Suprapubic skin (tissue), 4 donors: ENCODE measurements at regions not wholly inside any gene's neighbourhood (a gene's known extent, or its start where the extent isn't known, plus 50 kb on each side); places are given as distances from the start of the nearest gene placed in this dataset.
A peak's percentile ranks its signal among the peaks of the same experiment; 100 is the strongest.

Experiments used
- DNase-seq, 2 donors: peaks; one replicate each; pipeline ENCODE4 v3.0.0-alpha.2; 2019; ENCODE audit warnings: low spot score in 2 of 2
- H3K27ac ChIP-seq: fragments of 200-600 bp; sonication (generic); one replicate; pipeline ENCODE4 v1.5.1; 2019
- H3K27me3 ChIP-seq: fragments of 200-600 bp; sonication (generic); one replicate; pipeline ENCODE4 v1.5.1; 2019
- H3K36me3 ChIP-seq: fragments of 200-600 bp; sonication (generic); one replicate; pipeline ENCODE4 v1.5.1; 2019
- H3K4me1 ChIP-seq: fragments of 200-600 bp; sonication (generic); one replicate; pipeline ENCODE4 v1.5.1; 2019
- H3K4me3 ChIP-seq: fragments of 200-600 bp; sonication (generic); one replicate; pipeline ENCODE4 v1.5.1; 2019; ENCODE audit warnings: mild to moderate bottlenecking
- H3K9me3 ChIP-seq: fragments of 200-600 bp; sonication (generic); one replicate; pipeline ENCODE4 v1.5.1; 2019
- EP300 ChIP-seq: sonication (generic); formaldehyde crosslinking; IDR thresholded peaks from one replicate; pipeline ENCODE4 v1.6.1; 2017; ENCODE audit warnings: antibody characterized with exemption
- POLR2A ChIP-seq, 2 donors: fragments of 450-650 bp; IDR thresholded peaks; one replicate each; pipeline ENCODE4 v1.6.1; 2017; ENCODE audit warnings: antibody characterized with exemption in 2 of 2, mild to moderate bottlenecking in 2 of 2, moderate library complexity in 2 of 2
- POLR2AphosphoS5 ChIP-seq, 3 donors: sonication (generic); formaldehyde crosslinking; IDR thresholded peaks; one replicate each; pipeline ENCODE4 v1.6.1; 2017; ENCODE audit warnings: antibody characterized with exemption in 3 of 3
- WGBS: methylation state at CpG from one replicate; pipeline ENCODE4 v1.1.5; 2018; 5-methylcytosine and 5-hydroxymethylcytosine counted together
- TF ChIP-seq, protein P1 (sequence below), 2 donors: fragments of 200-600 bp in 1 of 2; fragments of 450-650 bp in 1 of 2; sonication (generic) in 1 of 2; IDR thresholded peaks; one replicate each; pipeline ENCODE4 v1.5.1; 2016 to 2019; ENCODE audit warnings: antibody characterized with exemption in 2 of 2, mild to moderate bottlenecking in 1 of 2, moderate library complexity in 1 of 2

DNA sequence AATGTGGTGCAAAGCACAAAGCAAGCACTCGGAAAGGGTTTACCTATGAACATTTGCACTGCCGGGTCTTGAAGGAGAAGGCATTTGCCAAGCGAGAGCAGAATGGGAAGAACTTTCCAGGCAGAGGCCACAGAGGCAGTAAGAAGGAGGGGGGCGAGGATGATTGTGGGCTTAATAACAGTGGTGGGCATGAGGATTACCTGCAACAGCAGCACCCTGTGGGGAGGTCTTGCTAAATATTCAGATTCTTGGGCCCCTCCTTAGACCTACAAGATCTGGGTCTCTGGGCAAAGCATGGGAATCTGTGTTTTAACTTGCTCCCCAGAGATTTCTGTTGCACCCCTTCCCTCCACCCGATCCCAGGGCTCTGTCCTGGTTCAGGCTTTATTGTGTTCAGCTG, 75.1 kb upstream of the ZBED5 start:
- no peak overlapping the region for H3K4me3 ChIP-seq
- peaks cover 31% of the 10 kb centered on the region for H3K4me1 ChIP-seq
- H3K27ac ChIP-seq, result no peak overlapping the region
- 89% methylated on average over 5 of the region's 5 CpGs for WGBS
- no peaks in the 10 kb centered on the region for H3K9me3 ChIP-seq
- no peaks in the 10 kb centered on the region for H3K27me3 ChIP-seq
- no peaks in the 10 kb centered on the region for H3K36me3 ChIP-seq
- DNase-seq, result no peak
- TF ChIP-seq EP300, result no peak

DNA sequence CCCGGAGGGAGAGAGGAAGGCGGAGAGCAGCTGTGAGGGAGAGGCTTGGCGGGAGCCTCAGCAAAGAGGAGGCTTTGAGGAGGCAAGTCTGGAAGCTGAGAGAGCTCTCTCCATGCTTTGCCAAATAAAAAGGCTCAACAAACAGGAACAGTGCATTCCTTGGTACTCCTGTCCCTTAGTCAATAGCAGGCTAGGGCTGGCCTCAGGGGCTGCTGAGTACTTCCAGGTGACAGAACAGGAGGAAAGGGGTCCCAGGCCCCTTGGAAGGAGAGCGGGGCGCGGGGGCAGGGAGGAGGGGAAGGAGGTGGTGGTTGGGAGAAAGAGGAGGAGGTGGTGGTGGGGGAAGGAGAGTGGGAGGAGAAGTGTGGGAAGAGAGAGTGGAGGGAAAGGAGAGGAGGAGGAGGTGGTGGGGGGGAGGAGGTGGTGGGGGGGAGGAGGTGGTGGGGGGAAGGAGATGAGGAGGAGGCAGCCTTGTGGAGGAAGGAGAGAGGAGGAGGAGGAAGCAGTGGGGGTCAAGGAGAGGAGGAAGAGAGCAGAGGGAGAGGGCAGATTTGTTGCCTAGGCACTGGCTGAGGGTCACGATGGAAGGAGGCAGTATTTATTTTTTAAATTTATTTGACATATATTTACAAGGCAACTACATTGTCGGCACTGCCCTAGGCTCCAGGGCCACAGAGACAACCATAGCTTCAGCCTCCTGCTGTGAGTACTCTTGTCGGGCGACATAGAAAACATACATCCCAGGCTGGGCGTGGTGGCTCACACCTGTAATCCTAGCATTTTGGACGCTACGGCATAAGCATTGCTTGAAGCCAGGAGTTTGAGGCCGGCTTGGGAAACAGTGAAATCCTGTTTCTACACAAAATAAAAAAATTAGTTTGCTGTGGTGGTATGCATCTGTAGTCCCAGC, 74.2 kb upstream of the ZBED5 start:
- Histone ChIP-seq H3K9me3 (no peaks in the 10 kb centered on the region), H3K27ac (peak overlapping the region; percentile 93), H3K36me3 (no peaks in the 10 kb centered on the region), H3K27me3 (no peaks in the 10 kb centered on the region), H3K4me3 (peak overlapping the region; percentile 71), H3K4me1 (peaks cover 31% of the 10 kb centered on the region)
- TF ChIP-seq, protein P1, sequence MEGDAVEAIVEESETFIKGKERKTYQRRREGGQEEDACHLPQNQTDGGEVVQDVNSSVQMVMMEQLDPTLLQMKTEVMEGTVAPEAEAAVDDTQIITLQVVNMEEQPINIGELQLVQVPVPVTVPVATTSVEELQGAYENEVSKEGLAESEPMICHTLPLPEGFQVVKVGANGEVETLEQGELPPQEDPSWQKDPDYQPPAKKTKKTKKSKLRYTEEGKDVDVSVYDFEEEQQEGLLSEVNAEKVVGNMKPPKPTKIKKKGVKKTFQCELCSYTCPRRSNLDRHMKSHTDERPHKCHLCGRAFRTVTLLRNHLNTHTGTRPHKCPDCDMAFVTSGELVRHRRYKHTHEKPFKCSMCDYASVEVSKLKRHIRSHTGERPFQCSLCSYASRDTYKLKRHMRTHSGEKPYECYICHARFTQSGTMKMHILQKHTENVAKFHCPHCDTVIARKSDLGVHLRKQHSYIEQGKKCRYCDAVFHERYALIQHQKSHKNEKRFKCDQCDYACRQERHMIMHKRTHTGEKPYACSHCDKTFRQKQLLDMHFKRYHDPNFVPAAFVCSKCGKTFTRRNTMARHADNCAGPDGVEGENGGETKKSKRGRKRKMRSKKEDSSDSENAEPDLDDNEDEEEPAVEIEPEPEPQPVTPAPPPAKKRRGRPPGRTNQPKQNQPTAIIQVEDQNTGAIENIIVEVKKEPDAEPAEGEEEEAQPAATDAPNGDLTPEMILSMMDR (IDR thresholded peaks at IDR 0.05), result no peak
- no peak for TF ChIP-seq POLR2AphosphoS5 (IDR thresholded peaks at IDR 0.05)
- 22% methylated on average over 14 of the region's 14 CpGs for WGBS
- no peak for DNase-seq

DNA sequence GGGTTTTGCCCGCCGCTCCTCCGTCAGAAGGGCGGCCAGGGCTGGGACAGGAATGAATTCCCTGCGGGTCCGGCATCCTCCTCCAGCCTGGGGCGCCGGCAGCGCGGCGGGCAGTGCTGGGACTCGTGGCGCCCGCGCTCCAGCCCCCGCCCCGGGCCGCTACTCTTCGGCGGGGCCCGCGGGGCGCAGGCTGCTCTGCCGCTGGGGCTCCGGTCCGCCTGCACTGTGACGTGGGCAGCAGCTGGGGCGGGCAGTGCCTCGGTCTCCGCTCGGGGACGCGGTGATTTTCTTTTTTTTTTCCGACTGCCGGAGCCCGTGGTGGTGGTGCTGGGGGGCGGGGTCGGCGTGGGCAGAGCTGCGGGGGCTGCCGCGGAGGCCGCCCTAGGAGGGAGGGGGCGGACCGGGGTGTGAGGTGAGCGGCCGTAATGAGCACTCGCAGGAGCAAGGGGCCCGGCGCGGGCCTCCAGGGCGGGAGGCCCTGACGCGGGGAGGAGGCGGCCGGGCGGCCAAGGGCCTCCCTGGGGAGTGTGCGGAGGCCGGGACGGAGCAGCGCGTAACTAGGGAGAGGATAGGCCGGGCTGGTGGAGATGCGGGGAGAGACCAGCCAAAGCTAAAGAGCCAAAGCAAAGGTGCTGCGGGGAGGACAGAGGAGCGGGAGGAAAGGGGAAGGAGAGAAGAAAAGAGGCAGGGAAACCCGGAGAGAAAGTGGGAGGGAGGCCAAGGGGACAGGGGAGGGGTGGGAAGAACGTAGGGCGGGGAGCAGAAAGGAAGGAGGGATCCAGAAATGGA, 73.3 kb upstream of the ZBED5 start:
- H3K27ac ChIP-seq, result peak overlapping the region; percentile 93
- TF ChIP-seq POLR2AphosphoS5 (IDR thresholded peaks at IDR 0.05) (no peak), POLR2A (IDR thresholded peaks at IDR 0.05) (peak in 1 of 2 donors; percentile 26)
- TF ChIP-seq, protein P1 (IDR thresholded peaks at IDR 0.05), result no peak
- under 1% methylated on average over 28 of the region's 69 CpGs for WGBS
- H3K36me3 ChIP-seq, result no peaks in the 10 kb centered on the region
- no peaks in the 10 kb centered on the region for H3K9me3 ChIP-seq
- peak; percentile 83 to 87 for DNase-seq
- H3K4me3 ChIP-seq, result peak overlapping the region; percentile 71
- H3K4me1 ChIP-seq, result peaks cover 31% of the 10 kb centered on the region
- H3K27me3 ChIP-seq, result no peaks in the 10 kb centered on the region

DNA sequence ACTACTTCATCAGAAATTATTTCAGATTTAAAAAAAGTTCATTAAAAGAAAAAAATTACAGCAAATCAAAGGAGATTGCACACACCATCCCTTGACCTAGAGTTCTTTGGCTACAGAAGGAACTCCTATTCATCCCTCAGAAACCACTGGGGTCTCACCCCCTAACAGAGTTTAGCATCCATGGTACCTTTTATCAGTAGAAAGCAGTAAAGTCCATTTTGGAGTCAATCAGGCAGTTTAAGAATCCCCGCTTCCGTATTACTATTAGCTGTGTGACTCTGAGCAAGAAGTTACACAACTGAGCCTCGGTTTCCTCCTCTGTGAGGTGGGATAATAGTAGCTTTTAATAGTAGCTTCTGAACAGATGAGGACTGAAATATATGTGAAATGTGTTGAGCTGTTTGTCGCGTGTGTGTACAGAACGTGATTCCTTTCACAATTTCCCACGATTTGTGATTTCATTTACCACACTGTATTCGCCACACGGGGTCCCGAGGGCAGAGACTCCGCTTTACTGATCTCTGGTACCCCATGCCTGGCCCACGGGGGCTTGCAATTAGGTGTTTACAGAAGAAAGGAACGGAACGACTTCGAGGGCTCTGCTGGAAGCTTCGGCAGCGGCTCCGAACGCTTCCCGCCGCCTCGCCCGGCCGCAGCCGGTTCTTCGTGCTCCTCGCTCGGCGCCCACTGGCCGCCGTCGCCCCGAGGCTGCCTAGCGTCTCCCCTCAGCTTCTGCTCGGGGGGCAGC, 72.5 kb upstream of the ZBED5 start:
- TF ChIP-seq POLR2A (IDR thresholded peaks at IDR 0.05) (no peak), POLR2AphosphoS5 (IDR thresholded peaks at IDR 0.05) (no peak), EP300 (no peak)
- TF ChIP-seq, protein P1 (IDR thresholded peaks at IDR 0.05), result no peak
- Histone ChIP-seq H3K4me1 (peaks cover 34% of the 10 kb centered on the region), H3K27ac (peak overlapping the region; percentile 93), H3K4me3 (peak overlapping the region; percentile 71), H3K27me3 (no peaks in the 10 kb centered on the region), H3K9me3 (no peaks in the 10 kb centered on the region), H3K36me3 (no peaks in the 10 kb centered on the region)
- WGBS, result 22% methylated on average over 11 of the region's 35 CpGs
- no peak for DNase-seq

DNA sequence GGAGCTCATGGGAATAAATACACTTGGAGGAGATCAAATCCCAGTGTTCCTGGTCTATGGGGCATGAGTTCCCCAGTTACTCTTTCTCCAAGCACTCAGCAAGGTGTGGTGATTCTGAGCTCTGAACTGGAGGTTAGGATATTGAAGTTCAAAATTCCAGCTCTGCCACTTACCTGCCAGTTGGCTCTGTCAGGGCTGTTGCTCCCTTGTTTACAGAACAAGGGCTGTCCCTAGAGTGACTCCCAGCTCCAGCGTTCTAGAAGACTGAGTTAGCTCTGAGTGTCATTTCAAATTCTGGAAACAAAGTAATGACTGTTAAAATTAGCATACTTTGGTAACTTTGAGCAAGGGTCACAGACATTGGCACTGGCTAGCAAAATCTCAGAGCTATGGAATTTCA, 69.7 kb upstream of the ZBED5 start:
- peaks cover 29% of the 10 kb centered on the region for H3K4me1 ChIP-seq
- no peak for DNase-seq
- H3K27ac ChIP-seq, result no peak overlapping the region

More for the DNA sequence above, 69.7 kb upstream of the ZBED5 start:
- no peaks in the 10 kb centered on the region for H3K9me3 ChIP-seq
- TF ChIP-seq EP300 (no peak), POLR2A (IDR thresholded peaks at IDR 0.05) (no peak)
- TF ChIP-seq, protein P1 (IDR thresholded peaks at IDR 0.05), result no peak
- H3K4me3 ChIP-seq, result no peak overlapping the region
- H3K36me3 ChIP-seq, result no peaks in the 10 kb centered on the region
- 27% methylated on average over 1 of the region's 1 CpG for whole genome bisulfite sequencing
- H3K27me3 ChIP-seq, result no peaks in the 10 kb centered on the region
